8988T (cell line): ENCODE measurements at regions not wholly inside any gene's neighbourhood (a gene's known extent, or its start where the extent isn't known, plus 50 kb on each side); places are given as distances from the start of the nearest gene placed in this dataset.
A peak's percentile ranks its signal among the peaks of the same experiment; 100 is the strongest.

Source experiments
- DNase-seq: peaks from one replicate; pipeline ENCODE4 v3.0.0; 2011

DNA sequence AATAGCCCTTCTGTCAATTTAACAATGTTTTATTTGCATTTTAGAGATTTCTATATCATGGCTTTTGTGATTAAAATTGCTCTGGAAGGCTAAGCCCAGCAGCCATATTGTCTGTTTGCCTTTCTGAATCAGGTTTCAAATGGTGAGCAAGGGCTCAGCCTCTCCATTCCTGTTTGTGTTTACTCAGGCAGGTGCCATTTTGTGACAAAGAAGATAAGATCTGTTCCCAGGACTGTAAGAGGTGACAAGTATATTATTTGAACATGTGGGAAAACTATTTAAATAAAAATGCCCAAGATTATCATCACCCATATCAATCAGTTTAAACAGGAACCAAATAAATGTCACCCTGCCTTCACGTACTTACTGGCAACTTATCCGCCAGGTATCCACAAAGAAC is 641.3 kb upstream of the KLF4 start:
- DNase-seq, result no peak

DNA sequence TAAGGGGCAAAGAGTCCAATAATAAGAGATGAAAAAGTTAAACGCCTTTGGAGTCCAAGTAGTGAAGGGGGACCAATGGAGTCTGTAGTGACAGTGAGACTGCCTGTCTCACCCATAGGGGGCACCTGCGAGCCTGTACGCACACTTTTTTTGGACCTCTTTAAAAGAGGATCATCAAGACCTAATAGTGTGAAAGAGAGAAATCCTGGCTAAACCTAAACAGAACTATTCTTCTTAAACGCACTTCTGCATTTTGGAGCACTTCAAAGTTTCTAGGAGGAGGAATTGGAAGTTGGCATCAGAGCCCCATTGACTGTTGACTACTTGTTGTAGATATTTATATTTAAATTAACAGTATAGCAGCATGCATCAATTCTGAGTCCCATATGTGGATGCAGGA is 636.1 kb upstream of the KLF4 start:
- peak; percentile 20 for DNase-seq

DNA sequence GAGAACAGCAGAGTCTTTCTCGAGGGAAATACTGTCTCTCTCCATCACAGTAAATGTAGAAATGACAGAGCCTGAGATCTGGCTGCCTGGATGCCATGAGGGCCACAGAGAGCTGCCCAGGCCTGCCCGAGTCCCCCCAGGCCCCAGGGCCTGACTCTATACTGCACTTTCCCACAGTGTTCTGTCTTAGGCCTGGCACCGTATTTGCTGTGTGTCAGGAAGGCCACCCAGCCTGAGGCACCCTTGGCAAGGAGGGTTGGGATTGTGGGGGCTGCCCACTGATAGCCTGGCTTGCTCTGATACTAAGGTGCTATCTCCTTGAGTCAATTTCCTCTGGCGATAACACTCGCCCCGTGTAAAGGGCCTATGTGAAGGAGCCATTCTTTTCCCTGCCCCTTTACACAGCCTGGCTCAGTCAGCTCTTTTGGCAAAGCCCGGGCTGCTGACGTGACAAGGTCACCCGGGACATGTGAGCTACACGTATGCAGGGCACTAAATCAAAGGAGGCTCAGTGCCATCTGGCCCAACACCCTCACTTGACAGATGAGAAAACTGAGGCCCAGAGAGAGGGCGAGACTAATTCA is 630.1 kb upstream of the KLF4 start:
- no peak for DNase-seq

DNA sequence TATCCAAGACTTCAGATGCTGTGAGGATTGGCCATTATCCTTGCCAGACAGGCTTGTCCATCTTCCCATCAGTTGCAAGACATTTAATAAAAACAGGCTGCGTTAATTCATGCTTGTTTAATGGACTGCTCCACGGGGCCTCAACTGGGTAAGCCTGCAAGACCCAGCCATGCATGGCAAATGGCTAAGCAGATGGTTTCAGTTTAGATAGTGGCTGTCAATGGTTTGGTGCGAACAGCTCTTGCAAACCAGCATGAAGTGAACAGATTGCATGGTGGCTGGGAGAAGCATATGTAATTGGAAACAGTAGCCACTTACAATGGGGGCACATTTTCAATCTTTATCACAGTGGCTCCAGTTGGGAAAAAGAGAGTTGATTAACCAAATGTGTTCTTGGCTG is 628.2 kb upstream of the KLF4 start:
- no peak for DNase-seq

DNA sequence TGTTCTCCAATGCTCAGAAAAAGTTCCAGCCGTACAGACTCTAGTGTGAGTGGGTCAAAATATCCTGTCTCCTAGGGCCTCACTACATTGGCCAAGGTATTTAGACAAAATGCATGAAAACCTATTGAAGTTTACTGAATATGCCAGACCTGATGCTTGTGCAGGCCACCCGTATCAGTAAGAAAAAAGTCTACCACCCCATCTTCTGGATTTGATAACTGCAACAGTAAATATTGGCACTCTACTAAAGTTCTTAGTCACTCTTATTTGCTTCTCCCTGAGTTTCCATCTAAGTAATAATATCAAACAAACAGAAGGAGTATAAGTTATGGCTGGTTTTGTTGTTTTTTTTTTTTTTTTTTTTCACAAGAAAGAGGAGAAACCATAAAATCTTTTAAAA is 627.7 kb upstream of the KLF4 start:
- DNase-seq, result no peak

DNA sequence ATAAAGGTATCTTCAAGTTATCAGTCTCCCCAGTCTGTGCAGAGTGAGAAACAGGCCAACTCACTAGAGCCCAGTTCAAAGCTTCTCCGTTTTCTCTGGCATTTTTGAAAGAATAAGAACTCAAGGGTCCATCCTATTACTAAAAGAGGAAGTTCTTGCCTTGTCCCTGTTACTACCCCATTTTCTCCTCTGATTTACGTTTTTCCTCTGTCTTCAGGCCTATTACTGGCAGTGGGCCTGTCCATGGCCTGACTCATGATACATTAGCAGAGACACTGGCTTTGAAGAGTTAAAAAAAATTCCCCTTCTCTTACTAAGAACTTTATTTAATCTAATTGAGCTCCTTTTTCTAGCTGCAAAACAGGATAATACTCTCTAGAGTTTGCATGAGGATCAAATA is 624.0 kb upstream of the KLF4 start:
- DNase-seq, result no peak

DNA sequence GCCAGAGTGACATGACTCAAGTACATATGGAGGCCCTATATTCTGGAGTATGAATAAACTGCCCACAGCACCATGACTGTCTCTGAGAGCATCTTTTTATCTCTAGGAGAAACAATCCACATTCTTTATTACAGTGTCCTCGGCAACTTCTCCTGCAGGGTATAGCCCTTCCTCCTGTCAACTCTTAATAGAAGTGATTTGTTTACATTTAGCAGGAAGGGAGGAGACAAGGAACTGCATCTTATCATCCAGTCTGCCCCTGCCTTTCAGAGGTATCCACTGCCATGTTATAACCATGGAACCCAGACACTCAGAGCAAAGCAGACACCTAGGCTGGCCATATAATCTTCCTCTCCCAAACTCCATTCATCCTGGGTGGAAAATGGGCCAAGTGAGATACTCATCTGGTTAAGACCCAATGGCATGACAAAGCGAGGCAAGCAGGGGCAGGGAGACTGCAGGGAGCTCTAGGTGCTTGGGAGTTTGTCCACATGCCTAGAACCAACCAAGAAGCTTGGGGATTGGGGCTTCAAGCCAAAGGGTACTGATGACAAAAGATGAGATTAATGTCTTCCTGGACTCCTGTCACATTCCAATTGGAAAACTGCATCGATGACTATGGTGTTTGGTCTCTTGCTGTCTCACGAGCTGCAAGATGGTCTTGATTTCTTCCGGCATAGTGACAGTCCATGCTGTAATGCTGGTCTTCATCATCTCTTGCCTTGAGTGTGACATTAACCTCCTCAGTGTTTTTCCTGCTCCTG is 620.5 kb upstream of the KLF4 start:
- DNase-seq, result no peak

DNA sequence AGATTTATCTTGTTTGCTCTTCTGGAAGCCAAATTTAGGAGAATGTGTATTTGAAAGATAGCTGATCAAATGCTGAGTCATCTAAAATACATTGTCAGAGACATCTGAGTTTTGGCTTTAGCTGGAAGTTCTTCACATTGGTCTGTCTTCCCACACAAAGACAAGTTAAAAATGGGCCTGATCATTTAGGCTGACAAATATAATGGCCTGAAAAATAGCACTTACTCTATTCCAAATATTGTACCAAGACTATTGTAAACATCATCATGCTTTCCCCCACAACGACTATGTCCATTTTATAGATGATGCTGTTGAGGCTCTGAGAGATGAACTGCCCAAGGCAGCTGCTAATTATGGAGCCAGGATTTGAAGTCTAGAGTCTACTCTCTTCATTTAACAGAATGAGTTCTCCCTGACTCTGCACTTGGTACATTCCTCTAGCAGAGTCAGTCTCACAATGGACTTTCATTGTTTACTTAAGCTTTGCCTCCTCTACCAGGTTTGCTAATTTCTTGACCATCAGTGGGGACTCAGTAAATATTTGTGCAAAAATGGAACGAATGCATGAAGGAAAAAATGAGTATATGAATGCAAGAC is 619.4 kb upstream of the KLF4 start:
- no peak for DNase-seq

DNA sequence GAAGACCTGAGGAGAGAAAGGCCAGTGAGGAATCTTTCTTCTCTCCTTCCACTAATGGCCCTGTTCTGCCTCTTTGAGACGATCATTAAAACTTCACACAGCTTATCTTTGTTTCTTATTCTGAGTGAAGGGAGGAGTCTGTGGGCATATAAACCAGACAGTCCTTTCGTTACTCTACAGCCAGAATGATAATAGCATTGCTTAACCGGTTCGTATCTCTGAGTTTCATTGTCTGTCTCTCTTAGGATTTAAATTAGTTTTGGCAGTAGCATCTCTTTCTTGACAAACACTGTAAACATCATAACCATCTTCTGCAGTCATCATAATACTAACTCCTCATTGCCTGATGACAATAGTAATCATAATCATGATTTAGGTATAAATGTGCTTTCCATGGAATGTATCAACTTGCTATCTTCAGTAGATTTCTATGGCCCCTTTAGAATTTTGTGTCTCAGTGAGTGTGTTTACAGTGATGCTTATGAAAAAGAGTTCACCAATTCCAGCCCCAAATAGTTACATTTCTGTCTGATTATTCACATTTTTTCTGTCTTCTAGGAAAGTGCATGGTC is 618.8 kb upstream of the KLF4 start:
- DNase-seq, result no peak

DNA sequence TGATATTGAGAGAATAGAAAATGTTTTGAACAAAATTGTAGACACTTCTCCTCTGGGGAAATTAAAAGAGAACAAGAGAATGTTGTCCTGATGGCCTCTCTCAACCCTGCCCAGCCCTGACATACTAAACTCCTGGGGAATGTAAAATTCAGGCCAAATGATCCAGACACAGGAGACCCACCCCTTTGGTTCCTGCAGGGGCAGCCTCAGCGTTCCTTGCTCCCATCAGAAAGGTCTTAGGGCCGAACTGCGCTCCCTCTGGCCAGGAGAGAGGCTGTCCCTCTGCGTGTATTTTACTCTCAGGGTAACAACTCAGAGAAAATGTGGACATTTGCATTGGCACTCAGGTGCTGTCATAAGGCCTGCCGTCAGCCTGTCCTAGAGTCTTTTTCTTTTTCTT is 616.3 kb upstream of the KLF4 start:
- DNase-seq, result no peak

DNA sequence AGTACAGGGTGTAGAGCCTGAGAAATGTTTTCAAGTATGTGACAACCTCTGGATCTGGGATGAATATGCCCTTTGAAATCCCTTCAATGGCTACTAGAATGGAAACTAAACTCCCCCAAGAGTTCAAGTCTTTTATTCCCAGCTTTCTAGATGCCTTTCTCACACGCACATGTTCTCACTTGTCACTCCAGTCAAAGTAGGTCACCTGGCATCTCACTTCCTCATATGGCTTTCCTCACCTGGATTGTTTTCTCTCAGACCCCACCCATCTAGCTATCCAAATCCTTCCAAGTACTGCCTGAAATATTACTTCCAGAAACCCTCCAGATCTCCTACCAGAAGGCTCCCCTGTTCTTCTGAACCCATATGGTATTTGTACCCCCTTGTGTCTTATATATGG is 615.4 kb upstream of the KLF4 start:
- no peak for DNase-seq

DNA sequence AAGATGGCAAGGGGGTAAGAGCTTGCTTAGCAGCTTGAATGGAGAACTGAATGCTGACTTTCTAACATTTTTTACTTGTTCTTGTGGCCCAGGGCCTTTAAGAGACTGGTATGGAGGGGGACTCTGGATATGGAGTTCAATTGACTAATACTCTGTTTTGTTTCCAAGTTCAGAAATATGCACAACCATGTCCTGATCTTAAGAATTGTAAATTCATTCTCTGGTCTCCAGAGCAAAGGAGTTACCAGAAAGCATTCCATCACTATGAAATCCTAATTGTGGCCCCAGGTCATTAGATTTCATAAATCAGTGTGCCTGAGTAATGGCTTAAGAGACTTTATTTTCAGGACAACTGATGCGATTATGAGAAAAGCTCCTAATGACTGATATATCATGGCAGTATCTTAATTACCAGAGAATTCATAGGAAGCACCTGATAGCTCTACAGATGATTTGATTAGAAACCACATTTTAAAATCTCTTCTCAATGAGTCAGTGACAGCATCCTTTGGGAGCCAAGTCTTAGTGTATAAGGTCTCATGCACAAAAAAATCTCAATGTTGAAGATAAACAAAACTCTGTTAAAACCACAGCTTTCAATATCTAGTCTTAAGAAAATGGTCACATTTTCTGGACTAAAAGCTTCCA is 613.6 kb upstream of the KLF4 start:
- no peak for DNase-seq

DNA sequence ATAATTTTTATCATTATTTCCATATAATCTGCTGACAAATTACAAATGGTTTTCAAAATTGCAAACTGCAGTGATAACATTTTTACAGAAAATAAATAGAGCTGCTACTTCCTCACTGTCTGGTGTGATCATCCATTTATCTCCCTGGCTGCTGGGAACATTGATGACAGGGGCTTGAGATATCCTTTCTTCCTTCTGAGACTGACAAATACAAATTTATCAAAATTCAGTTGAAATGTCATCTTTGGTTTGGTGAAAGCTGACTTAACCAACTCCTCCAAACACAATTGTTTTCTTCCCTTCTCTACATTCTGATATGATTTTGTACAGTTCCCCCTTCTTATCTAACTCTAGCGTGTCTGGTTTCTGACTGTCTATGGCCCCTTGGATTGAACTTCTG is 611.8 kb upstream of the KLF4 start:
- DNase-seq, result no peak

DNA sequence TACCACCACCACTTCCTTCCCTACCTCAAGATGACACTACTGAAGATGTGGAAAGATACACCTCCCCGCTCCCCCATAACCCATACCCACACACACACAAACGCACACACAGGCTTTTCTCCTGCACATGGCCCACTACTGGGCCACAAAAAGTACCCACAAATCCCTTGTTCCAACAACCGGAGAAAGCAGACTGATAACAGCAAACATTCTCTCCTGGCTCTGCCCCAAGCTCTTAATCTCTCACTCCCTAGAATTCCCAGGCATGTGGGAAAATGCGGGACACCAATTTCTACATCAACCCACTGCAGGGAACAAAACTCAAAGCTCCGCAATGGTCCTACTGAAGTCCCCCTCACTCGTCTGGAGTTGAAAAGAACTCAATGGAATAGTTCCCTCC is 611.0 kb upstream of the KLF4 start:
- no peak for DNase-seq

DNA sequence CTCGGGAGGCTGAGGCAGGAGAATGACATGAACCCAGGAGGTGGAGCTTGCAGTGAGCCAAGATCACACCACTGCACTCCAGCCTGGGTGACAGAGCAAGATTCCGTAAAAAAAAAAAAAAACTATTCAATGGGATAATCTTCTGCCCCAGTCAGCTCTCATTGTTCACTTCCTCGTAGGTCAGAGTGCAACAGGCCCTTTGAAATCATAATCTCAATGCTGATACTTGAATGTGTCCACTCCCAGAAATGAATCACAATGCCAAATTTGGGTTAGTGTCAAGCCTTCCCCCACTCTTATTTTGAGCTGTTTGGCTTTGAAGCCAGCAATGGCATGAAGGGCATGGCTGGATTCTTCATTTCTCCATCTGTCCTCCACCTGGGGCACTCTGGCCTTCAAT is 610.3 kb upstream of the KLF4 start:
- no peak for DNase-seq

DNA sequence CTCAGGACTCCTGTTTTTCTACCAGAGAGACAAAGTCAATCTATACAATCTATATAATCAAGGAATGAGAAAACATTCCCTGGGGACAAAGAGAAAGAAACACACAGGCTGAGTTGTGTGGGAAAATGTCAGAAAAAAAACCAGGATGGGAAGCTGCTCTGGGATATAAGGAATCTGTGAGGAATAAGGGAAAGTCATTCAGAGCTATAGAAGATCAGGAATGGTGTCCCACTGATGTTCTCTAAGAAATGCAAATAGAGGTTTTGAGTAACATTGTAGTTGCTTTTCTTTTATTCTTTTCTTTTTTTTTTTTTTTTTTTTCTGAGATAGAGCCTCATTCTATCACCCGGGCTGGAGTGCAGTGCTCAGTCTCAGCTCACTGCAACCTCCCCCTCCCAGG is 605.9 kb upstream of the KLF4 start:
- no peak for DNase-seq

DNA sequence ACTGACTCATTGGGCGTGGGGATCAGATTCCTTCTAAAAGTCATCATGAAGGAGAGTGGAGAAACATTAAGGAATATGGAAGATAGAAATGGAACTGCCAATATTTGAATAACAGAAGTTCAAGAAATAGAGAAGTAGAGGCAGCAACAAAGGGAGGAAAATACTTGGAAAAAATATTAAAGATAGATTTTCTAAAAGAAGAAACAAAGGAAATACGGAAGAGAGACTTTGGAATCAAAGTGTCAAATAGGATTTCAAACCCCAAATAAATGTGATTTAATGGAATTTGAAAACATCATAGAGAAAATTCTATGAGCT is 605.1 kb upstream of the KLF4 start:
- no peak for DNase-seq

DNA sequence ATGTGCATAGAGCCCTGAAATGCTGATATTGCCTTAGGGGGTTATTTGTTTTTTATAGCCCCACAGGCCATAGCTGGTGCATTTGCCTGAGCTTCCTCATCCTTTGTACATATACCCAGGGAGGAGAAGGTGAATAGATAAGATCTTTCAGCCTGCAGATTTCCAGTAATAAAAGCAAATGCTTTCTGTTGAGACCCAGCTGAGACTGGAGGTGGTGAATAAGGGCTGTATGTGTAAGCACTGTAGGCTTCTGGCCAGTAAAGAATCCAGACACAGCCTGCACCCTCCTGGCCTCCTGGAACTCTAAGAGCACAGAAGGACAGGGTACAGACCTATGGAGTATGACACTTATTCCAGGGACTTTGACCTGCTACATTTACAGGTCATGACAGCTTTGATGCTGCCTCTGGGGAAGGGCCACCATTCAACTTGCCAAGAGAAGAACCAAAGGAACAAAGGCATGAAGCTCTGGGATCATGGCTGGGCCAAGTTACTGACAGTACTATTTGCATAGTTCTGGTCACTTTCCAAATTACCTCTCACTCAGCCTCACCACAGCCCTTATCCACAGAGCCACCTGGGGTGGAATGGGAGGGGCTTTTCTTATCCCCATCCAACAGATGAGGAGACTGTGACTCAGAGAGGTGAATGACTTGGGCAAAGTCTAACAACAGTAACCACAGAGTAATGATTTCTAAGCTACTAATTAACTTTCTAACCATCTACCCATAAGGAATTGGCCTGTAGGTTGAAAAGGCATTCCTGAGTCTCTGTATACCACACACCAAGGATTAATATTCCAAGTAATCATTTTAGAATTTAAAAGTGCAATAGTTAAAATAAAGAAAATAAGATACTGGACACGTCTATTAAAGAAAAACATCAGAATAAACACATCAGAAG is 604.5 kb upstream of the KLF4 start:
- DNase-seq, result no peak

DNA sequence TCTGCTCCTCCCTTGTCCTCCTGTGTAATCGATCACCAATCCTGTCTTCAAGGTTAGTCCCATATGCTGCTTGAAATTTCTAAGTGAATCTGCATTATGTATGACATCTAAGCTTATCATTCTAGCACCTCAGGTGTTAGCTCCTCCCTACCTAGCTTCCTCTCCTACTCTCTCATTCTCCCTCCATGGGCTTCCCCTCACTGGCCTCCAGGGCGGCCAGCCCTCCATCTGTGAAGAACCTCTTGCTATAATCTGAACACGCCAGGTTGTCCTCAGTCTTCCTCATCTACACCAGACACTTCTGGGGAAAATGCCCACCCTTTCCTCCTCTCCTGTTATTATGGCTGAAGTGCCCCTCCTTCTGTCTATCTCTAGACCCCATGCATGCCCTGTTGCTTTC is 599.3 kb upstream of the KLF4 start:
- no peak for DNase-seq

DNA sequence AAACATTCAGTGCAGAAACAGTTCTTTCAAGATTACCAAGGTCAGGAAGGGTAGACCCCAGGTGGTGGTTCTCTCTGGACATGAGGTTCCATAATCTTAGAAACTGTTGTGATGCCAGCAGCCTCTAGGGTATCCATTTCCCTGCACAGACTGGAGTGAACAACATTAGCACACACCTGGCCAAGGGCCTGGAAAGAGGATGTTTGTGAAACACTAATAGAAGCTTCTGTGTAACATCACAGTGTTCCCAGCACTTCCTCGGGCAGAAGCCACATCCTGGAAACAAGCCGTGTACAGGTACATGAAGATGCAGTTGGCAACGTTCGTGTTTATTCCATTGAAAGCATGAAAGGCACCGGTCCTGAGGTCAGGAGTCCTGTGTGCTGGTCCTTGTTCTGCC is 598.2 kb upstream of the KLF4 start:
- no peak for DNase-seq

DNA sequence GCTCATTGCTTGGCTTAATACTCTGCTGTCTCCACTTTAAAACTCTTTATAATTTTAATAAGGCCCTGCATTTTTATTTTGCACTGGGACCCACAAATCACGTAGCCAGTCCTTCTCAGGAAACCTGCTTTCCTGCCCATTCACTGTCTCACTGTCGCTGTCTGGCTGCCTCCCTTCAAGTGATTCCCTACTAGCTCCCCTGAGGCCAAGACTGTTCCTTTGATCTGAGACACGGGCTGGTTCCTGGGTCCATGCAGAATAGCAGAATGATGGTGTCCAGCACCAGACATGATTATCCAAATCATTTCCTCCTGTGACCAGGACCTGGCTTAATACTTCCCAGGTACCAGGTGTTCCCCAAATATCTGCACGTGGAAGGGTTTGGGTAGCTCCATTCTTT is 597.1 kb upstream of the KLF4 start:
- no peak for DNase-seq

DNA sequence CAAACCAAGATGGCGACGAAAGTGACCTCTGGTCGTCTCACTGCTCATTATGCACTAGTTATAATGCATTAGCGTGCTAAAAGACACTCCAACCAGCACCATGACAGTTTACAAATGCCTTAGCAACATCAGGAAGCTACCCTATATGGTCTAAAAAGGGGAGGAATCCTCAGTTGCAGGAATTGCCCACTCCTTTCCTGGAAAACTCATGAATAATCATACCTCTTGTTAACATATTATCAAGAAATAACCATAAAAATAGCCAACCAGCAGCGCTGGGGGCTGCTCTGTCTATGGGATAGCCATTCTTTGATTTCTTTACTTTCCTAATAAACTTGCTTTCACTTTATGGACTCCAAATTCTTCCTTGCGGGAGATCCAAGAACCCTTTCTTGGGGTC is 595.7 kb upstream of the KLF4 start:
- DNase-seq, result no peak

DNA sequence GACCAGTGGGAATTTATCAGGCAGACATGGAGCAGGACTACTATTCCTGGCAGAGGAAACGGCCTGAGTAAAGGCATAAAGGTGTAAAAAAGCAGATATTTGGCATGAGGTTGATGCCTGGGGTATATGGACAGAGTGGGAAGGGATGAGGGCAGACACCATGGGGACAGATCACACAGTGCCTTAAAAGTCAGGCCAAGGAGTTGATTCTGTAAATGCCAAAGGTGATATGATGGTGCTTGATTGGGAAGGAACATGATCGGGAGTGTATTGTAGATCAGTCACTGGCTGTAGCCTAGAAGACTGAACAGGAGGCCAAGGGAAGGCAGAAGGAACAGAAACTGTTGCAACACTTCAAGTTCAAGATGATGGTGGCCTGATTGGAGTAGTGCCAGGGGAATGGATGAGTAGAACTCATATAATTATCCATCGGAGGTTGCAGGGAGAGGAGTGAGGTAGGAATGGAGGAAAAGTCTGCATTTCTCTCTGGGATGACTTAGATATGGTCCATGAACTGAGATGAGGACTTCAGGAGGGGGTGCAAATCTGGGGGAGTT is 594.3 kb upstream of the KLF4 start:
- no peak for DNase-seq
